ENCODE measurements at regions not wholly inside any gene's neighbourhood (a gene's known extent, or its start where the extent isn't known, plus 50 kb on each side); places are given as distances from the start of the nearest gene placed in this dataset.

DNA sequence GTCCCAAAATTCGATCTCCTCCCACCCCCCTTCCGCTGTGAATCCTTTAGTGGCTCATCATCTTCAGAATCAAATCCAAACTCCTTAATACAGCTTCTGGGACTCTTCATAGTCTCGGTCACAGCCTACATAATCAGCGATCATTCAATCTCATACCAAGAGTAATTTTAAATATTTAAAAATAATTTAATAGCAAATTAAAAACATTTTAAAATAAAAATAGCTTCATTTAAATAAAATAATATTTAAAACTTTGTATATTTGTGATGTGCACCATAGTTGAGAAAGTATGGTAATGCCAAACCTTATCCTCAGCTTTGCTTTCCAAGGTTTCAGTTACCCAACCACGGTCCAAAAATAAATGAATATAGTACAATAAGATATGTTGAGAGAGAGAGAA is 70.0 kb upstream of the NR3C1 start:
- H3K27me3 ChIP-seq (ENCODE audit: insufficient read depth, low read length, poor library complexity, severe bottlenecking), result no peaks in the 10 kb centered on the region
- H3K4me3 ChIP-seq (ENCODE audit: low read length, poor library complexity, severe bottlenecking), result no peak overlapping the region
- peaks cover 11% of the 10 kb centered on the region for H3K4me1 ChIP-seq (ENCODE audit: insufficient read depth, low read length, poor library complexity, severe bottlenecking)
- no peaks in the 10 kb centered on the region for H3K9me2 ChIP-seq (replicated peaks; ENCODE audit: low read depth, low read length)
- no peaks in the 10 kb centered on the region for H3K36me3 ChIP-seq (ENCODE audit: insufficient read depth, low read length)
- no peaks in the 10 kb centered on the region for H4K20me1 ChIP-seq (ENCODE audit: insufficient read depth, low read length, poor library complexity, severe bottlenecking)
- no peaks in the 10 kb centered on the region for H3F3A ChIP-seq (ENCODE audit: low read depth)
- no peaks in the 10 kb centered on the region for H3K79me2 ChIP-seq (ENCODE audit: insufficient read depth, low read length)
- H3K9me3 ChIP-seq (ENCODE audit: insufficient read depth, low read depth, low read length), result no peaks in the 10 kb centered on the region
- TF ChIP-seq EZH2phosphoT487 (IDR thresholded peaks at IDR 0.05; ENCODE audit: borderline replicate concordance), result no peak
- TF ChIP-seq, protein P1, sequence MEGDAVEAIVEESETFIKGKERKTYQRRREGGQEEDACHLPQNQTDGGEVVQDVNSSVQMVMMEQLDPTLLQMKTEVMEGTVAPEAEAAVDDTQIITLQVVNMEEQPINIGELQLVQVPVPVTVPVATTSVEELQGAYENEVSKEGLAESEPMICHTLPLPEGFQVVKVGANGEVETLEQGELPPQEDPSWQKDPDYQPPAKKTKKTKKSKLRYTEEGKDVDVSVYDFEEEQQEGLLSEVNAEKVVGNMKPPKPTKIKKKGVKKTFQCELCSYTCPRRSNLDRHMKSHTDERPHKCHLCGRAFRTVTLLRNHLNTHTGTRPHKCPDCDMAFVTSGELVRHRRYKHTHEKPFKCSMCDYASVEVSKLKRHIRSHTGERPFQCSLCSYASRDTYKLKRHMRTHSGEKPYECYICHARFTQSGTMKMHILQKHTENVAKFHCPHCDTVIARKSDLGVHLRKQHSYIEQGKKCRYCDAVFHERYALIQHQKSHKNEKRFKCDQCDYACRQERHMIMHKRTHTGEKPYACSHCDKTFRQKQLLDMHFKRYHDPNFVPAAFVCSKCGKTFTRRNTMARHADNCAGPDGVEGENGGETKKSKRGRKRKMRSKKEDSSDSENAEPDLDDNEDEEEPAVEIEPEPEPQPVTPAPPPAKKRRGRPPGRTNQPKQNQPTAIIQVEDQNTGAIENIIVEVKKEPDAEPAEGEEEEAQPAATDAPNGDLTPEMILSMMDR (conservative IDR thresholded peaks at IDR 0.05; ENCODE audit: low read length), result no peak
- no peak overlapping the region for H3K9ac ChIP-seq (ENCODE audit: low read depth, low read length, poor library complexity, severe bottlenecking)
- no peak overlapping the region for H2AFZ ChIP-seq (ENCODE audit: low read length)
- no peak overlapping the region for H3K4me2 ChIP-seq (ENCODE audit: low read depth, low read length, poor library complexity, severe bottlenecking)

DNA sequence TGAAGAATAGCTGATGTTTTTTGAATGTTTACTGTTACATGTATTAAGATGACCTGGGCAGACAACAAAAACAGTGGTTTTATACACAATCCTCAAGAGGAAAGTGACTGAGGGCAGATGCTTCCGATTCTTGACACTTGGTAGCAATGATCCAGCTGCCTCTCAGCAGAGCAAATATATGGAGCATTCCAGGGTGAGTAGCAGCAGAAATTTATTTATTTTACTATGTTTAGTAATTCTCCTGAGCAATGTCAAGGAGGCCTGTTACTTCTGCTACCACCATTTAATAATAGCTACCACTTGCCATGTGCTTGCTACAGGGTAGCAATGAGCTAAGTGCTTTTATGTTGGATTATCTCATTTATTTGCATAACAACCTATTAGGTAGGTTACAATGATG is 69.1 kb upstream of the NR3C1 start:
- Histone ChIP-seq H3K36me3 (ENCODE audit: insufficient read depth, low read length) (no peaks in the 10 kb centered on the region), H3K4me3 (ENCODE audit: low read length, poor library complexity, severe bottlenecking) (no peak overlapping the region), H3K79me2 (ENCODE audit: insufficient read depth, low read length) (no peaks in the 10 kb centered on the region), H3K9ac (ENCODE audit: low read depth, low read length, poor library complexity, severe bottlenecking) (no peak overlapping the region), H3K27me3 (ENCODE audit: insufficient read depth, low read length, poor library complexity, severe bottlenecking) (no peaks in the 10 kb centered on the region), H3K9me2 (replicated peaks; ENCODE audit: low read depth, low read length) (no peaks in the 10 kb centered on the region), H3F3A (ENCODE audit: low read depth) (no peaks in the 10 kb centered on the region), H3K4me2 (ENCODE audit: low read depth, low read length, poor library complexity, severe bottlenecking) (no peak overlapping the region), H3K4me1 (ENCODE audit: insufficient read depth, low read length, poor library complexity, severe bottlenecking) (peaks cover 11% of the 10 kb centered on the region), H2AFZ (ENCODE audit: low read length) (no peak overlapping the region), H3K9me3 (ENCODE audit: insufficient read depth, low read depth, low read length) (no peaks in the 10 kb centered on the region), H4K20me1 (ENCODE audit: insufficient read depth, low read length, poor library complexity, severe bottlenecking) (no peaks in the 10 kb centered on the region)
- TF ChIP-seq EZH2phosphoT487 (IDR thresholded peaks at IDR 0.05; ENCODE audit: borderline replicate concordance), result no peak
- TF ChIP-seq, protein P1 (conservative IDR thresholded peaks at IDR 0.05; ENCODE audit: low read length), result no peak

DNA sequence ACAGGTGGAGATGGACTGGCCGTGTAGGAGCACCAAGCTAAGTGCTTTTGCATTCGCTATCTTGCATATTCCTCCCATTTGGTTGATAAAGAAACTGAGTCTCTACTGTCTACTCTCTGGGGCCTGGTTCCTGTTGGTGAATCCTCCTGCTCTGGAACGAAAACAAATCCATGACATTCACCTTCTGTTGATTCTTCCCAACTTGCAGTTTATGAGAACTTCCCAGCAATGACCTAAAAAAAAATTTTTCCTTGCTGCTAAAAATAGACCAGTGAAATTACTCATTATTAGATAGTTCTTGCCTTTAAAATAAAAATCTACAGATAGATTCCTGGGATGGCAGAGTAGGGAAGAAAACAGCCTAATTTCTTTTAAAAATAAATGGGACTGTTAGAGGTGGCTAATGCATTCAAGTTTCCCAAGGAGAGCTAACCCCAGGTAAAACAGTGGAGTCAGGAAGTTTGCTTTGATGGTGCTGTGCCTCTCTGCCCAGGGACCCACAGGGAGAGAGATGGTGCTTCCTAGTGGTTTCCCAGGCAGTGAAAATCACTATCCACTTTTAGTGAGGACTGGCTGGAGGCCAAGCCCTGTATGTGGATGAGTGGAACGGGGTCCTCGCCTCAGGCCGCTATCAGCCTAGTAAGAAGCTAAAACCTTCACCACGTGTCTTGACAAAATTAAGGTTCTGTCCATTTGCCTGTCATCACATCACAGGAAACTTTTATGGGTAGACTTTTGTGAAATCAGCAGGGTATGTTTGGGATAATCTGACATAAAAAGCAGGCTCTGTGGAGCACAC is 68.4 kb upstream of the NR3C1 start:
- Histone ChIP-seq H3K27me3 (ENCODE audit: insufficient read depth, low read length, poor library complexity, severe bottlenecking) (no peaks in the 10 kb centered on the region), H2AFZ (ENCODE audit: low read length) (no peak overlapping the region), H3K4me3 (ENCODE audit: low read length, poor library complexity, severe bottlenecking) (no peak overlapping the region), H3K4me2 (ENCODE audit: low read depth, low read length, poor library complexity, severe bottlenecking) (no peak overlapping the region), H3K36me3 (ENCODE audit: insufficient read depth, low read length) (no peaks in the 10 kb centered on the region), H3F3A (ENCODE audit: low read depth) (no peaks in the 10 kb centered on the region), H3K9me3 (ENCODE audit: insufficient read depth, low read depth, low read length) (no peaks in the 10 kb centered on the region), H3K4me1 (ENCODE audit: insufficient read depth, low read length, poor library complexity, severe bottlenecking) (peaks cover 7% of the 10 kb centered on the region), H3K9ac (ENCODE audit: low read depth, low read length, poor library complexity, severe bottlenecking) (no peak overlapping the region), H4K20me1 (ENCODE audit: insufficient read depth, low read length, poor library complexity, severe bottlenecking) (no peaks in the 10 kb centered on the region), H3K9me2 (replicated peaks; ENCODE audit: low read depth, low read length) (no peaks in the 10 kb centered on the region), H3K79me2 (ENCODE audit: insufficient read depth, low read length) (no peaks in the 10 kb centered on the region)
- TF ChIP-seq, protein P1 (conservative IDR thresholded peaks at IDR 0.05; ENCODE audit: low read length), result no peak
- no peak for TF ChIP-seq EZH2phosphoT487 (IDR thresholded peaks at IDR 0.05; ENCODE audit: borderline replicate concordance)
